ENCODE measurements at regions not wholly inside any gene's neighbourhood (a gene's known extent, or its start where the extent isn't known, plus 50 kb on each side); places are given as distances from the start of the nearest gene placed in this dataset.

GRCh38 chr3:30495172-30496065, 111.0 kb upstream of the TGFBR2 start:
- TF ChIP-seq CTCF (IDR thresholded peaks at IDR 0.05) (no peak), POLR2A (IDR thresholded peaks at IDR 0.05) (no peak)
